ENCODE measurements at regions not wholly inside any gene's neighbourhood (a gene's known extent, or its start where the extent isn't known, plus 50 kb on each side); places are given as distances from the start of the nearest gene placed in this dataset.

- no peak for DNase-seq (ENCODE audit: low read depth)
- no peak overlapping the region for H3K4me3 ChIP-seq (ENCODE audit: control insufficient read depth, low read depth, low read length)
- TF ChIP-seq, protein P1, sequence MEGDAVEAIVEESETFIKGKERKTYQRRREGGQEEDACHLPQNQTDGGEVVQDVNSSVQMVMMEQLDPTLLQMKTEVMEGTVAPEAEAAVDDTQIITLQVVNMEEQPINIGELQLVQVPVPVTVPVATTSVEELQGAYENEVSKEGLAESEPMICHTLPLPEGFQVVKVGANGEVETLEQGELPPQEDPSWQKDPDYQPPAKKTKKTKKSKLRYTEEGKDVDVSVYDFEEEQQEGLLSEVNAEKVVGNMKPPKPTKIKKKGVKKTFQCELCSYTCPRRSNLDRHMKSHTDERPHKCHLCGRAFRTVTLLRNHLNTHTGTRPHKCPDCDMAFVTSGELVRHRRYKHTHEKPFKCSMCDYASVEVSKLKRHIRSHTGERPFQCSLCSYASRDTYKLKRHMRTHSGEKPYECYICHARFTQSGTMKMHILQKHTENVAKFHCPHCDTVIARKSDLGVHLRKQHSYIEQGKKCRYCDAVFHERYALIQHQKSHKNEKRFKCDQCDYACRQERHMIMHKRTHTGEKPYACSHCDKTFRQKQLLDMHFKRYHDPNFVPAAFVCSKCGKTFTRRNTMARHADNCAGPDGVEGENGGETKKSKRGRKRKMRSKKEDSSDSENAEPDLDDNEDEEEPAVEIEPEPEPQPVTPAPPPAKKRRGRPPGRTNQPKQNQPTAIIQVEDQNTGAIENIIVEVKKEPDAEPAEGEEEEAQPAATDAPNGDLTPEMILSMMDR (IDR thresholded peaks at IDR 0.05; ENCODE audit: control insufficient read depth, insufficient read depth, low read depth, low read length, missing control alignments): no peak
Measured at GRCh38 chr17:63232565-63233310, 213.4 kb downstream of the CYB561 start.

GRCh38 chr17:63240106-63240505 lies 206.0 kb downstream of the CYB561 start:
- no peak for DNase-seq (ENCODE audit: low read depth)
- TF ChIP-seq, protein P1 (IDR thresholded peaks at IDR 0.05; ENCODE audit: control insufficient read depth, insufficient read depth, low read depth, low read length, missing control alignments): no peak
- no peak overlapping the region for H3K4me3 ChIP-seq (ENCODE audit: control insufficient read depth, low read depth, low read length)

DNA sequence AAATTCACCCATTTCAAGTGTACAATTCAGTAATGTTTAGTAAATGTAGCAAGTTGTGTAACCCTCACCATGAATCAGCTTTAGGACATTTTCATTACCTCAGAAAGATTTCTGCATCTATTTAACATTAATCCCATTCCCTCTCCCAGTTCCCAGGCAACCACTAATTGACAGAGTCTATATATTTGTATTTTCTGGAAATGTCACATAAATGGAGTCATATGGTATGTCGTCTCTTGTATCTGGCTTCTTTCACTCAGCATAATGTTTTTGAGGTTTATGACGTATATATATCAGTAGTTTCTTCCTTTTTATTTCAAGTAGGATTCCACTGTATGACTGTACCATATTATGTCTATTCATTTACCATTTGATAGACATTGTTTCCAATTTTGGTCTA lies 199.8 kb downstream of the CYB561 start:
- TF ChIP-seq, protein P1 (IDR thresholded peaks at IDR 0.05; ENCODE audit: control insufficient read depth, insufficient read depth, low read depth, low read length, missing control alignments): no peak
- no peak for DNase-seq (ENCODE audit: low read depth)
- no peak overlapping the region for H3K4me3 ChIP-seq (ENCODE audit: control insufficient read depth, low read depth, low read length)

DNA sequence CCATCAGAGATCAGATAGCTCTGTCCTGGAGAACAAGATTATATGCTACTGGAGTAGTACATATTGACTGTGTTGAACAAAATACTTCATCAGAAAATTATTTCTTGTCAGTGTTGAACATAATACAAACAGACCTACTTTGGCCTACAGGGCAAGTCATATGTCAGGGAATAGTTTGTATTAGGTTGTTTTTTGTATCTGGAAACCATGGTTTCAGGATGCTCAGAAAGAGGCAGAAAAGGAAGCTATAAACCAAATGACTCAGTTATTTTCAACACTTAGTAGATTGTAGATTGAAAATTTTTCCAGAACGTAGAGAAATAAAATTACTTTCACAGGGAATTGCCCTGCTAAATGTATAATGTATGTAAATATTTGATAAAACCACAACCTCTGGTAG lies 198.4 kb downstream of the CYB561 start:
- TF ChIP-seq, protein P1 (IDR thresholded peaks at IDR 0.05; ENCODE audit: control insufficient read depth, insufficient read depth, low read depth, low read length, missing control alignments): no peak
- H3K4me3 ChIP-seq (ENCODE audit: control insufficient read depth, low read depth, low read length): no peak overlapping the region
- DNase-seq (ENCODE audit: low read depth): no peak

DNA sequence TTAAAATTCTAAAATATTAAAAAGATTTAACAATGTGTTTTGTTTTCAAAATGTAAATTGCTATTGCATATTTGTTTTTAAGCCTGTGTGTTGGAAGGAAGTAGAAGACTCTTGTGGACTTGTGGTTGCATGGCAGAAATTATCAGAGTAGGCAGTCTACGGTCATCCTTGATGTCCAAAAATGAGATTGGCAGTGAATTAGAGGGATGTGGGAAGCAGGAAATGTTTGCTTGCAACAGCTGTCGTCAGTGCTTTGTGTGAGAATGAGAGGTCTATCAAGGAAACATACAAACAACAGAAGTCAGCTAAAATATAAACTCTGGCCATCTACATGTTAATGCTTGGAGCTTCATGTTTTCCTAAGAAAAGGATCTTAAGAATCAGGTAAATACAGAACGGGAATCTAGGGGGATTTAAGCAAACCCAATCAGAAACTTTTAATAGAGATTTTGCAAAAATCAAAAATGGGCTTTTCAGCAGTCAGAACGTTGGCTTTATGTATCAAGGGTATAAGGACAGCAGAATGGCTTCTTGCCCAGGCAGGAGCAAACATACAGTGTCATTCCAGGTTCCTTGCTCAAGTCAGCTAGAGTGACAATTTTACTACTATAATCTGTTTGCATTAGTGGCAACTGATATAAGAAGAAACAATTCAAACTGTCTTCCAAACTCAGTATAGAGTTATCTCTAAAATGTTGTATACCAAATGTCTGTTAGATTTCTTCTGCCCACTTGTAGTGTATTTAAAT lies 196.7 kb downstream of the CYB561 start:
- TF ChIP-seq, protein P1 (IDR thresholded peaks at IDR 0.05; ENCODE audit: control insufficient read depth, insufficient read depth, low read depth, low read length, missing control alignments): no peak
- no peak for DNase-seq (ENCODE audit: low read depth)
- no peak overlapping the region for H3K4me3 ChIP-seq (ENCODE audit: control insufficient read depth, low read depth, low read length)

- no peak overlapping the region for H3K4me3 ChIP-seq (ENCODE audit: control insufficient read depth, low read depth, low read length)
- TF ChIP-seq, protein P1 (IDR thresholded peaks at IDR 0.05; ENCODE audit: control insufficient read depth, insufficient read depth, low read depth, low read length, missing control alignments): no peak
- DNase-seq (ENCODE audit: low read depth): no peak
Measured at GRCh38 chr17:63250830-63251229, 195.3 kb downstream of the CYB561 start.

Measured in AG09309 (cell line).